ENCODE measurements at regions not wholly inside any gene's neighbourhood (a gene's known extent, or its start where the extent isn't known, plus 50 kb on each side); places are given as distances from the start of the nearest gene placed in this dataset.
"Not testable (repeated sequence)": the region's sequence is repeated elsewhere in the genome, so short reads cannot be mapped to it uniquely, and the experiment has no call there.

DNA sequence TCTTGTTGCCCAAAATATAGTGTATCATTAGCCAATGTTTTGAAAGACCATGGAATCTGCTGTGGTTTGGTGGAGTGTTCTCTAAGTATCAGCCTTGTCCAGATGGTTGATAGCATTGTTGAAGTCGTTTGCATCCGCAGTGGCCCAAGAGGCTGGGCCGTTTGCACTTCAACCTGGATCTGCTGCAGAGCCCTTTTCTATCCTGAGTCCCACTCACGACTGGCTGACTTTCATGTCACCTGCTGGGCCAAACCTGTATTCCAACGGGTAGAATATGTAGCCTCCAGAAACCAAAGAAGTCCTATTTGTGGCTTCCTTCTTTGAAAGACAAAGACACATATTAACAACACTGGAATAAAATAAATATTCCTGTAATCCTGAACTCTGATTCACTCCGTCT, 1154.1 kb downstream of the RPIA start:
- no peak for FAIRE-seq
- H3K9me3 ChIP-seq (ENCODE audit: control insufficient read depth in 2 of 2, insufficient read depth in 1 of 2, low read depth in 1 of 2, low read length in 1 of 2): peaks cover 0 to 36% of the 10 kb centered on the region in 2 donors
- 49 to 58% (median 58%) methylated on average over 6 of the region's 6 CpGs for WGBS, 3 donors
- no peaks in the 10 kb centered on the region for H3K4me1 ChIP-seq (ENCODE audit: control insufficient read depth in 3 of 3, insufficient read depth in 2 of 3, low read depth in 1 of 3, low read length in 2 of 3)
- no peak overlapping the region for H3K4me3 ChIP-seq (ENCODE audit: low read depth in 1 of 3, low read length in 3 of 3)
- H3K27me3 ChIP-seq (ENCODE audit: control insufficient read depth in 3 of 3, insufficient read depth in 3 of 3, low read length in 3 of 3): no peaks in the 10 kb centered on the region
- no peaks in the 10 kb centered on the region for H3K36me3 ChIP-seq (ENCODE audit: control insufficient read depth in 3 of 3, insufficient read depth in 2 of 3, low read depth in 1 of 3, low read length in 3 of 3)
- H3K27ac ChIP-seq (ENCODE audit: low read depth in 1 of 3, low read length in 2 of 3): no peak overlapping the region
- DNase-seq: no peak

DNA sequence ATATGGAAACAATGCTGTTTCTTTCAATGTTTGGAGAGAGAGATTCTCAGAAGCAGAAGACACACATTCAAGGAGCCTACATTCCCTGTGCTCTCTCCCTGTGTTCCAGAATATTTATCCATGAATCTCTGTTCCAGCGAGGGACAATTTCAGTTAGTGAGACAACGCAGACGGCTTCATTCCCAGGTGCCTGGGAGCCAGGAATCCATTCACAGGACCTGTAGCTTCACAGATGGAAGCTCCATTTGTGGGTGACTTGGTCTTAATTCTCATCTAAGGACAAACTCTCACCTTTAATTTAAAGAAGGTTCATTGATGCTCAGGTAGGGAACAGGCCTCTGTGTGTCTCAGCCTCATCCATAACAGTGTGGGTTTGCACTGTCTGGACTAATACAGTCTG, 1156.6 kb downstream of the RPIA start:
- Histone ChIP-seq H3K4me3 (ENCODE audit: low read depth in 1 of 3, low read length in 3 of 3) (no peak overlapping the region), H3K27ac (ENCODE audit: low read depth in 1 of 3, low read length in 2 of 3) (no peak overlapping the region), H3K9me3 (ENCODE audit: control insufficient read depth in 2 of 2, insufficient read depth in 1 of 2, low read depth in 1 of 2, low read length in 1 of 2) (peaks cover 0 to 32% of the 10 kb centered on the region in 2 donors), H3K4me1 (ENCODE audit: control insufficient read depth in 3 of 3, insufficient read depth in 2 of 3, low read depth in 1 of 3, low read length in 2 of 3) (no peaks in the 10 kb centered on the region), H3K27me3 (ENCODE audit: control insufficient read depth in 3 of 3, insufficient read depth in 3 of 3, low read length in 3 of 3) (peaks cover 0 to 2% (median 0%) of the 10 kb centered on the region in 3 donors), H3K36me3 (ENCODE audit: control insufficient read depth in 3 of 3, insufficient read depth in 2 of 3, low read depth in 1 of 3, low read length in 3 of 3) (no peaks in the 10 kb centered on the region)
- WGBS, 3 donors: 80 to 89% (median 83%) methylated on average over 3 of the region's 3 CpGs
- FAIRE-seq: no peak
- DNase-seq: no peak

DNA sequence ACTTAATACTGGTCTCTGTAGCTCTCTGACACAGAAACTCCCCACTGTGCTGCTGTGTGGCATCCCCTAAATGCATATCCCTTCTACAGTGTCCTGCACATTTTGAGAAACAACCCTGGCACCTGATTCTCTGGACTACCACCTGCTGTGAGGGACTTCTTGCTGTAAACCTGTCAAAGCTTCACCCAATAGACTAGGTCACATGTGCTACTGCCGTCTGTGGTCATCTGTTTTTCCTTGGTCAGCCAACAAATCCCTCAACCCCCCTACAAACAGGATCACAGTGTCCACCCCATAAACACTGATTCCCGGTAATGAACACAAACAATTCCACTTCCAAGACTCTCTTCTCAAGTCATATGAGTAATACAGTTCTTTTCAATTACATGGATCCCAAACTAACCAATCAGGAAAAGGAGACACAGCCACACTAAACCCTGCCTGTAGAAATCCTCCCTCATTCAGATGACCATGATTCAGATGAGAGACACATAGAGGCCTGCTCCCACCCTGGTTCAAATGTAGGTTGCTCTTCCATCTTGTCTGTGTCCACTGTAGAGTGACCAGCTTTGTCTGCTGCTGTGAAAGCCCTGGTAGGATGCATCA, 1157.4 kb downstream of the RPIA start:
- DNase-seq: no peak
- FAIRE-seq: no peak
- 35 to 40% (median 37%) methylated on average over 2 of the region's 2 CpGs for WGBS, 3 donors
- no peaks in the 10 kb centered on the region for H3K36me3 ChIP-seq (ENCODE audit: control insufficient read depth in 3 of 3, insufficient read depth in 2 of 3, low read depth in 1 of 3, low read length in 3 of 3)
- H3K4me1 ChIP-seq (ENCODE audit: control insufficient read depth in 3 of 3, insufficient read depth in 2 of 3, low read depth in 1 of 3, low read length in 2 of 3): no peaks in the 10 kb centered on the region
- peaks cover 0 to 29% of the 10 kb centered on the region in 2 donors for H3K9me3 ChIP-seq (ENCODE audit: control insufficient read depth in 2 of 2, insufficient read depth in 1 of 2, low read depth in 1 of 2, low read length in 1 of 2)
- no peak overlapping the region for H3K27ac ChIP-seq (ENCODE audit: low read depth in 1 of 3, low read length in 2 of 3)
- H3K4me3 ChIP-seq (ENCODE audit: low read depth in 1 of 3, low read length in 3 of 3): no peak overlapping the region
- peaks cover 0 to 2% (median 0%) of the 10 kb centered on the region in 3 donors for H3K27me3 ChIP-seq (ENCODE audit: control insufficient read depth in 3 of 3, insufficient read depth in 3 of 3, low read length in 3 of 3)

DNA sequence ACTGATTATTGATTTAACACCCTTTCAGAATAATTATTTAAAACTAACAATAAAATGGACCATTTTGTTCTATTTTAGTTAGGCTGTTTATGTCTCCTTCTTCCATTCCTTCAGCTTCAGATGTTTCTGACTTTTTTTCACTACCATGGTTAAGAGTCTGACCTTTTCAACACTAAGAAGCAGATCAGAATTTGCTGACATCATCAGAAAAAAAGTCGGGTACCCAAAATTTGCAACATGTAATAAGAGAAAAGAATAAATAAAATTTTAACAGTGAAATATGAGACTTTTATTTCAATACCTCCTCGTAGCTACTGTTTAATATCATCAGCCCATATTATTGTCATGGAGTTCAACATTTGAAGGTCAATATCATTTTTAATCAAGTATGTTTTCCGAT, 1158.3 kb downstream of the RPIA start:
- Histone ChIP-seq H3K4me3 (ENCODE audit: low read depth in 1 of 3, low read length in 3 of 3) (no peak overlapping the region), H3K36me3 (ENCODE audit: control insufficient read depth in 3 of 3, insufficient read depth in 2 of 3, low read depth in 1 of 3, low read length in 3 of 3) (no peaks in the 10 kb centered on the region), H3K9me3 (ENCODE audit: control insufficient read depth in 2 of 2, insufficient read depth in 1 of 2, low read depth in 1 of 2, low read length in 1 of 2) (peaks cover 0 to 21% of the 10 kb centered on the region in 2 donors), H3K27ac (ENCODE audit: low read depth in 1 of 3, low read length in 2 of 3) (no peak overlapping the region), H3K27me3 (ENCODE audit: control insufficient read depth in 3 of 3, insufficient read depth in 3 of 3, low read length in 3 of 3) (peaks cover 0 to 2% (median 0%) of the 10 kb centered on the region in 3 donors), H3K4me1 (ENCODE audit: control insufficient read depth in 3 of 3, insufficient read depth in 2 of 3, low read depth in 1 of 3, low read length in 2 of 3) (no peaks in the 10 kb centered on the region)
- FAIRE-seq (no peak), DNase-seq (no peak)
- WGBS, 3 donors: 58 to 70% (median 64%) methylated on average over 3 of the region's 3 CpGs

DNA sequence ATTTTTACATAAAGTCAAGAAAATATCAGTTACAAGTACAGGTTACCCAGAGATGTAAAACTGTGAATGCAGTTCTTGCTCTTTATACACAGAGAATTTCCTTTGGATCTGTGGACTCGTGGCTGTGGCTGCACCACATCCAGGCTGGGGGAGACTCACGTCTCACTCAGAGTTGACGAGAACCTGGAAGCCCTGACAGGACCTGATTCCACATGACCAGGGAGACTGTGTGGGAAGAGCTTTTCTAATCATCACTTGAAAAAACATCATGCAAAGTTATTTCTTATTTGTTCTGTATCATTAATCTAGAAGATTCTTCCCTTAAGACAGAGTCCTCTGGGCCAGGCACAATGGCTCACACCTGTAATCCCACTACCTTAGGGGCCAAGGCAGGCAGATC, 1159.0 kb downstream of the RPIA start:
- no peak overlapping the region for H3K27ac ChIP-seq (ENCODE audit: low read depth in 1 of 3, low read length in 2 of 3)
- 66 to 71% (median 70%) methylated on average over 3 of the region's 3 CpGs for WGBS, 3 donors
- H3K4me1 ChIP-seq (ENCODE audit: control insufficient read depth in 3 of 3, insufficient read depth in 2 of 3, low read depth in 1 of 3, low read length in 2 of 3): no peaks in the 10 kb centered on the region
- FAIRE-seq (no peak), DNase-seq (no peak)
- H3K4me3 ChIP-seq (ENCODE audit: low read depth in 1 of 3, low read length in 3 of 3): no peak overlapping the region
- peaks cover 0 to 20% of the 10 kb centered on the region in 2 donors for H3K9me3 ChIP-seq (ENCODE audit: control insufficient read depth in 2 of 2, insufficient read depth in 1 of 2, low read depth in 1 of 2, low read length in 1 of 2)
- no peaks in the 10 kb centered on the region for H3K36me3 ChIP-seq (ENCODE audit: control insufficient read depth in 3 of 3, insufficient read depth in 2 of 3, low read depth in 1 of 3, low read length in 3 of 3)
- peaks cover 0 to 2% (median 0%) of the 10 kb centered on the region in 3 donors for H3K27me3 ChIP-seq (ENCODE audit: control insufficient read depth in 3 of 3, insufficient read depth in 3 of 3, low read length in 3 of 3)

DNA sequence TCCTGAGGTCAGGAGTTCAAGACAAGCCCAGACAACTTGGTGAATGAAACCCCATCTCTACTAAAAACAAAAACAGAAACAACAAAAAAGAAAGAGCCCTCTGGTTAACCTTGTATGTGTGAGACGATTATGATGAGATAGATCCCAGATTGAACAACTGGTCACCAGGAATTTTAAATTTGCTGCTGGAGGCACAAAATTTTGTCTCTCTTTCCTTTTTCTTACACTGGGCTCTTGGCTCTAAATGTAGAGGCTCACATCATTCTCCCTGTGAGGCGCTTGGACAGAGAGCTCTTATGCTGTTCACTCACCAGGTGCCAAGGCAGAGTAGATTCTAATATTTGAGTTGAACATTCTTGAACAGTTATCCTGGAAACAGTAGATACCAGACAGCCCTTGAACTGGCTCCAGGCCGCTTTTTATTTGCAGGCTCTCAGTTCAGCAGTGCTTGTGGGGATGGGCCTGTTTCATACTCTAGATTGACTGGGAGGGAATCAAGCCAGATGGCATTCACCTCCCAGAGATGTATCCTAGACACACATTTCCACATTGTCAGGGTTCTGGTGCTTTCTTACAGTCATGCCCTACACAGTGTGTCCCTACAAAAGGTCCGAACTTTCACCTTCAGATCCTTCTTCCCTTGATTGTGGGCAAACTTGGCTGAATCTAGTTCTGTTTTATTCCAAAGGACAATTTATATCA, 1159.6 kb downstream of the RPIA start:
- H3K27ac ChIP-seq (ENCODE audit: low read depth in 1 of 3, low read length in 2 of 3): no peak overlapping the region
- WGBS, 3 donors: 74 to 79% (median 78%) methylated on average over 4 of the region's 4 CpGs
- no peak for FAIRE-seq
- peaks cover 0 to 15% of the 10 kb centered on the region in 2 donors for H3K9me3 ChIP-seq (ENCODE audit: control insufficient read depth in 2 of 2, insufficient read depth in 1 of 2, low read depth in 1 of 2, low read length in 1 of 2)
- no peak overlapping the region for H3K4me3 ChIP-seq (ENCODE audit: low read depth in 1 of 3, low read length in 3 of 3)
- no peaks in the 10 kb centered on the region for H3K36me3 ChIP-seq (ENCODE audit: control insufficient read depth in 3 of 3, insufficient read depth in 2 of 3, low read depth in 1 of 3, low read length in 3 of 3)
- no peak for DNase-seq
- peaks cover 0 to 2% (median 0%) of the 10 kb centered on the region in 3 donors for H3K27me3 ChIP-seq (ENCODE audit: control insufficient read depth in 3 of 3, insufficient read depth in 3 of 3, low read length in 3 of 3)
- H3K4me1 ChIP-seq (ENCODE audit: control insufficient read depth in 3 of 3, insufficient read depth in 2 of 3, low read depth in 1 of 3, low read length in 2 of 3): no peaks in the 10 kb centered on the region

DNA sequence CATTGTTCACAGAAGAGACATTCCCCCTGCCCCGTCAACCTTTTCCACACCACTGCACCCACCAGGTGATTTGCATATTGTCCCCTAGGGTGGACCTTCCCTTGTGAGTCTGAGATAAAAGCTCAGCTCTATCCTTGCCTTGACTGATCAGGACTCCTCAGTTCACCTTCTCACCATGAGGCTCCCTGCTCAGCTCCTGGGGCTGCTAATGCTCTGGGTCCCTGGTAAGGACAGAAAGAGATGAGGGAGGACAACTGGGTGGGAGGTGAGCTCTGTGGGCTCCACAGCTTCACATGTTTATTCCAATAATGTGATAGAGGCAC, 1160.1 kb downstream of the RPIA start:
- DNase-seq: no peak
- H3K27me3 ChIP-seq (ENCODE audit: control insufficient read depth in 3 of 3, insufficient read depth in 3 of 3, low read length in 3 of 3): peaks cover 0 to 2% (median 0%) of the 10 kb centered on the region in 3 donors
- peaks cover 0 to 15% of the 10 kb centered on the region in 2 donors for H3K9me3 ChIP-seq (ENCODE audit: control insufficient read depth in 2 of 2, insufficient read depth in 1 of 2, low read depth in 1 of 2, low read length in 1 of 2)
- H3K4me3 ChIP-seq (ENCODE audit: low read depth in 1 of 3, low read length in 3 of 3): no peak overlapping the region
- no peak for FAIRE-seq
- WGBS, 3 donors: 69 to 76% (median 71%) methylated on average over 1 of the region's 1 CpG
- no peaks in the 10 kb centered on the region for H3K36me3 ChIP-seq (ENCODE audit: control insufficient read depth in 3 of 3, insufficient read depth in 2 of 3, low read depth in 1 of 3, low read length in 3 of 3)
- H3K4me1 ChIP-seq (ENCODE audit: control insufficient read depth in 3 of 3, insufficient read depth in 2 of 3, low read depth in 1 of 3, low read length in 2 of 3): no peaks in the 10 kb centered on the region
- H3K27ac ChIP-seq (ENCODE audit: low read depth in 1 of 3, low read length in 2 of 3): no peak overlapping the region

DNA sequence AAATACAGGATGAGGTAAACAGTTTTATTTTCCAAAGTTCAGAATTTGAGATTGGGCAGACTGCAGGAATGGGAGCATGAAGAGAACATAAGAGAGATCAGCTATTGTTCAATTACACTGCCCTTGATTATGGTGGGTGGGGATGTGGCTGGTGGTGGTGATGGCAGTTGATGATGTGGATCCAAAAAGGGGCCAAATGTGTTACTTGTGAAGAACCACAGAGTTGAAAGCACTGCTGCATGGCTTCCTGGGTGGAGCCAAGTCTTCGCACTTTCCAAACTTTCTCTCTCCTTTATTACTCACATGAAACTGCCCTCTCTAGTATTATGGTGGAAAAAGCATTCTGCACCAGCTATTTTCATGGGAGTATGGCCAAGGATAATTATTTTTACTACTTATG, 1162.0 kb downstream of the RPIA start:
- FAIRE-seq; H3K36me3 ChIP-seq (ENCODE audit: control insufficient read depth in 3 of 3, insufficient read depth in 2 of 3, low read depth in 1 of 3, low read length in 3 of 3); H3K4me3 ChIP-seq (ENCODE audit: low read depth in 1 of 3, low read length in 3 of 3); DNase-seq; H3K4me1 ChIP-seq (ENCODE audit: control insufficient read depth in 3 of 3, insufficient read depth in 2 of 3, low read depth in 1 of 3, low read length in 2 of 3); H3K27ac ChIP-seq (ENCODE audit: low read depth in 1 of 3, low read length in 2 of 3); H3K27me3 ChIP-seq (ENCODE audit: control insufficient read depth in 3 of 3, insufficient read depth in 3 of 3, low read length in 3 of 3): not testable (repeated sequence)
- peaks cover 0 to 15% of the 10 kb centered on the region in 2 donors for H3K9me3 ChIP-seq (ENCODE audit: control insufficient read depth in 2 of 2, insufficient read depth in 1 of 2, low read depth in 1 of 2, low read length in 1 of 2)
- WGBS, 3 donors: no CpG with 5 or more reads among the region's 1 CpG

DNA sequence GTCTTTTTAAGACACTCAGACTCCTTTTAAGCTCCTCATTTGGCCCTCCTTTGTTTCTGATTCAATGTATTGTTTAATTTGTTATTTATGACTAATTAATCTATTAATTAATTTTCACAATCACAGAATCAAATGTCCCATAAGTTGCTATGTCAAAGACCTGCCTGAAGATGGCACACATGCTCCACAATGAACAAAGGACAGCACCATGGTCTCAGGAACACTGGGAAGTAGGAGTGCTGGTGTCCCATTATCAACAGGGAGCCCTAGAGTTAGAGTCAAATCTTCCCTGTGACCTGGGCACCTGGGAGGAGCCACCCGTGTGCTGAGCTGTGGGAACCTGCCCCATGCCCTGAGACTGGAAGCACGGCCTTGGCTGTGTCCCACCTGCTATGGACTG, 1164.3 kb downstream of the RPIA start:
- not testable (repeated sequence) for H3K27ac ChIP-seq (ENCODE audit: low read depth in 1 of 3, low read length in 2 of 3); FAIRE-seq; H3K4me1 ChIP-seq (ENCODE audit: control insufficient read depth in 3 of 3, insufficient read depth in 2 of 3, low read depth in 1 of 3, low read length in 2 of 3); H3K36me3 ChIP-seq (ENCODE audit: control insufficient read depth in 3 of 3, insufficient read depth in 2 of 3, low read depth in 1 of 3, low read length in 3 of 3); H3K4me3 ChIP-seq (ENCODE audit: low read depth in 1 of 3, low read length in 3 of 3); H3K27me3 ChIP-seq (ENCODE audit: control insufficient read depth in 3 of 3, insufficient read depth in 3 of 3, low read length in 3 of 3); H3K9me3 ChIP-seq (ENCODE audit: control insufficient read depth in 2 of 2, insufficient read depth in 1 of 2, low read depth in 1 of 2, low read length in 1 of 2); DNase-seq
- WGBS, 3 donors: no CpG with 5 or more reads among the region's 2 CpGs
